HepG2 (cell line): ENCODE measurements at regions not wholly inside any gene's neighbourhood (a gene's known extent, or its start where the extent isn't known, plus 50 kb on each side); places are given as distances from the start of the nearest gene placed in this dataset.

Experiments used
- ATAC-seq: fragments of 200-7000 bp; cut with Tn5 transposase; 3 replicates; pipeline ENCODE4 v1.9.1; 2020; ENCODE audit warnings: mild to moderate bottlenecking, moderate library complexity
- BruUV-seq: library from RNA; stranded (reverse); fragments of 400-500 nt; replicated peaks from 2 replicates; lab custom pipeline; 2021; lab: Mats Ljungman, UMichigan
- CTCF ChIA-PET: fragments of 300-600 bp; formaldehyde crosslinking; extraction: SDS; loops from one replicate; lab custom pipeline; 2021; ENCODE audit warnings: low total read pairs, inconsistent platforms, low intra/inter-chr PET ratio; lab: Yijun Ruan, JAX
- POLR2A ChIA-PET: fragments of 350-600 bp; sonication (Branson Sonifier 250); formaldehyde crosslinking; loops from one replicate; lab custom pipeline; 2020; ENCODE audit warnings: antibody characterized with exemption, inconsistent platforms; lab: Yijun Ruan, JAX
- DNase-seq: peaks from one replicate; pipeline ENCODE4 v3.0.0-alpha.2; 2015; ENCODE audit warnings: low spot score
- FAIRE-seq: peaks from 3 replicates; lab custom pipeline; 2011; peaks lifted over from hg19 to GRCh38; lab: Jason Lieb, UNC
- H2AFZ ChIP-seq: one replicate; pipeline ENCODE4 v1.6.1; 2011; ENCODE audit warnings: low read length, inconsistent platforms
- H3K27ac ChIP-seq: fragments of 300-600 bp; 3 replicates; pipeline ENCODE4 v1.8.0; 2011; ENCODE audit warnings: mixed run types, mild to moderate bottlenecking, mixed read lengths, low read length, inconsistent platforms; ENCODE audit not compliant: insufficient read depth; ENCODE audit errors: extremely low read length
- H3K27me3 ChIP-seq, 2 experiments: fragments of 200-600 bp in 1 of 2; 2 replicates in 1 of 2; 3 replicates in 1 of 2; pipeline versions ENCODE4 v1.6.0 to v1.8.0; 2011; ENCODE audit warnings: low read length in 2 of 2, mild to moderate bottlenecking in 2 of 2, moderate library complexity in 2 of 2, inconsistent platforms in 1 of 2; ENCODE audit not compliant: insufficient read depth in 2 of 2, control insufficient read depth in 1 of 2
- H3K36me3 ChIP-seq, 2 experiments: fragments of 200-600 bp in 1 of 2; replicated peaks in 1 of 2; 2 replicates in 1 of 2; 3 replicates in 1 of 2; pipeline versions ENCODE4 v1.5.1 to v1.8.0; 2011; ENCODE audit warnings: low read length in 2 of 2, inconsistent platforms in 1 of 2; ENCODE audit not compliant: insufficient read depth in 2 of 2, control insufficient read depth in 1 of 2
- H3K4me1 ChIP-seq: 2 replicates; pipeline ENCODE4 v1.5.1; 2012; ENCODE audit warnings: low read length, inconsistent platforms; ENCODE audit not compliant: insufficient read depth
- H3K4me2 ChIP-seq: 2 replicates; pipeline ENCODE4 v1.6.0; 2011; ENCODE audit warnings: low read depth, low read length, inconsistent platforms
- H3K4me3 ChIP-seq, 3 experiments: fragments of 200-600 bp in 1 of 3; sonication (generic), shearing (Covaris generic) in 1 of 3; replicated peaks in 1 of 3; 2 replicates each; pipeline ENCODE4 v1.5.1; 2011 to 2016; ENCODE audit warnings: low read length in 3 of 3, inconsistent platforms in 2 of 3, low read depth in 2 of 3, mild to moderate bottlenecking in 2 of 3, control low read depth in 1 of 3, mixed read lengths in 1 of 3; ENCODE audit not compliant: insufficient read depth in 1 of 3
- H3K79me2 ChIP-seq: one replicate; pipeline ENCODE4 v1.6.1; 2011; ENCODE audit warnings: low read length, inconsistent platforms; ENCODE audit not compliant: insufficient read depth
- H3K9ac ChIP-seq: 2 replicates; pipeline ENCODE4 v1.6.0; 2011; ENCODE audit warnings: mild to moderate bottlenecking, low read depth, low read length, inconsistent platforms; ENCODE audit not compliant: insufficient read depth
- H3K9me3 ChIP-seq: 2 replicates; pipeline ENCODE4 v1.5.1; 2012; ENCODE audit warnings: mild to moderate bottlenecking, low read length
- H4K20me1 ChIP-seq: 2 replicates; pipeline ENCODE4 v1.6.0; 2011; ENCODE audit warnings: inconsistent platforms, mild to moderate bottlenecking, low read length, moderate library complexity; ENCODE audit not compliant: insufficient read depth
- ADNP ChIP-seq: sonication (generic); formaldehyde crosslinking; IDR thresholded peaks from 2 replicates; pipeline ENCODE4 v1.4.0; 2020; ENCODE audit warnings: missing genetic modification reagents
- AHR ChIP-seq: IDR thresholded peaks from 2 replicates; pipeline ENCODE4 v1.6.1; 2018; ENCODE audit warnings: missing genetic modification reagents, missing compliant biosample characterization
- HCFC1 ChIP-seq: fragments of 150-350 bp; IDR thresholded peaks from 2 replicates; pipeline ENCODE4 v1.6.1; 2014; ENCODE audit warnings: low read depth, low read length
- HDAC1 ChIP-seq: sonication (generic); formaldehyde crosslinking; IDR thresholded peaks from 2 replicates; pipeline ENCODE4 v1.5.1; 2020; ENCODE audit warnings: mild to moderate bottlenecking, missing genetic modification reagents
- HNF1B ChIP-seq: sonication (generic); formaldehyde crosslinking; IDR thresholded peaks from 2 replicates; pipeline ENCODE4 v1.5.1; 2020; ENCODE audit warnings: mild to moderate bottlenecking, moderate library complexity, missing genetic modification reagents
- KAT8 ChIP-seq: IDR thresholded peaks from 2 replicates; pipeline ENCODE4 v1.6.1; 2016; ENCODE audit warnings: missing genetic modification reagents, missing compliant biosample characterization
- TCF12 ChIP-seq, 2 experiments: fragments of 450-650 bp in 1 of 2; sonication (generic) in 1 of 2; formaldehyde crosslinking in 1 of 2; IDR thresholded peaks; 2 replicates each; pipeline versions ENCODE4 v1.6.1 to v1.8.0; 2017 to 2022; ENCODE audit warnings: antibody characterized with exemption in 1 of 2, mild to moderate bottlenecking in 1 of 2, missing genetic modification reagents in 1 of 2, moderate library complexity in 1 of 2
- TCF7L2 ChIP-seq: IDR thresholded peaks from 2 replicates; pipeline ENCODE4 v1.6.1; 2011; ENCODE audit warnings: mild to moderate bottlenecking, low read depth, low read length, moderate library complexity
- ZNF207 ChIP-seq: fragments of 450-650 bp; IDR thresholded peaks from 2 replicates; pipeline ENCODE4 v1.6.1; 2016; ENCODE audit warnings: antibody characterized with exemption, borderline replicate concordance
- ZNF501 ChIP-seq: sonication (generic); formaldehyde crosslinking; IDR thresholded peaks from 2 replicates; pipeline ENCODE4 v1.5.1; 2020; ENCODE audit warnings: mild to moderate bottlenecking, moderate library complexity, missing genetic modification reagents
- ZNF547 ChIP-seq: sonication (generic); formaldehyde crosslinking; IDR thresholded peaks from 2 replicates; pipeline ENCODE4 v1.5.1; 2020; ENCODE audit warnings: mild to moderate bottlenecking, missing genetic modification reagents
- ZNF552 ChIP-seq: sonication (generic); formaldehyde crosslinking; IDR thresholded peaks from 2 replicates; pipeline ENCODE4 v1.9.0; 2022; ENCODE audit warnings: missing genetic modification reagents, mild to moderate bottlenecking, borderline replicate concordance
- ZNF597 ChIP-seq: sonication (generic); formaldehyde crosslinking; IDR thresholded peaks from 2 replicates; pipeline ENCODE4 v1.5.0; 2020; ENCODE audit warnings: missing genetic modification reagents
- ZNF614 ChIP-seq: IDR thresholded peaks from 2 replicates; pipeline ENCODE4 v1.6.1; 2018; ENCODE audit warnings: missing biosample characterization, missing genetic modification reagents, inconsistent platforms, borderline replicate concordance
- ZNF740 ChIP-seq: sonication (generic); formaldehyde crosslinking; IDR thresholded peaks from 2 replicates; pipeline ENCODE4 v1.4.0; 2020; ENCODE audit warnings: missing genetic modification reagents
- ZSCAN9 ChIP-seq: IDR thresholded peaks from 2 replicates; pipeline ENCODE4 v1.6.1; 2016; ENCODE audit warnings: borderline replicate concordance
- WGBS: methylation state at CpG from one replicate; pipeline ENCODE4 v1.1.6; 2017; ENCODE audit warnings: low lambda C conversion rate; 5-methylcytosine and 5-hydroxymethylcytosine counted together
- in situ Hi-C: cut with HindIII; loops from 2 replicates; pipeline ENCODE4 v1.10.0; 2017; ENCODE audit warnings: low pct_unique_long_range_greater_than_20kb; ENCODE audit not compliant: extremely low pct_ligation_motif_present
- intact Hi-C: fragments of 100-400 bp; cut with micrococcal nuclease; formaldehyde crosslinking; loops from one replicate; pipeline ENCODE4 v1.10.0; 2022; ENCODE audit not compliant: unreplicated experiment

- TF ChIP-seq TCF7L2 = no peak
- TF ChIP-seq ZNF207 = no peak
These were observed 179.8 kb downstream of the ZPLD1 start (continued) for GRCh38 chr3:102614585-102614984.

GRCh38 chr3:102617381-102617780, 182.6 kb downstream of the ZPLD1 start:
- FAIRE-seq (no peak), ATAC-seq (no peak), DNase-seq (no peak)
- no TSS peak for BruUV-seq
- Histone ChIP-seq H3K36me3 (no peaks in the 10 kb centered on the region), H3K27ac (no peak overlapping the region), H3K4me3 (no peak overlapping the region), H3K9ac (no peak overlapping the region), H3K4me2 (no peak overlapping the region), H3K27me3 (no peaks in the 10 kb centered on the region), H4K20me1 (no peaks in the 10 kb centered on the region), H3K4me1 (no peaks in the 10 kb centered on the region), H3K79me2 (no peaks in the 10 kb centered on the region), H2AFZ (no peak overlapping the region), H3K9me3 (no peaks in the 10 kb centered on the region)
- in situ Hi-C loops = no loop called here
- ChIA-PET CTCF (no interaction called here), POLR2A (no interaction called here)
- WGBS = 3% methylated on average over 4 of the region's 4 CpGs
- intact Hi-C loops = no loop called here
- TF ChIP-seq ZNF597 (CRISPR knock-in tag) (no peak), KAT8 (no peak), HCFC1 (no peak), ADNP (no peak), HDAC1 (CRISPR knock-in tag) (no peak), AHR (CRISPR knock-in tag) (no peak), HNF1B (no peak), TCF12 (IDR thresholded peaks at IDR 0.05) (no peak), TCF12 (CRISPR knock-in tag; IDR thresholded peaks at IDR 0.05) (no peak), ZNF547 (CRISPR knock-in tag) (no peak), ZNF501 (CRISPR knock-in tag) (no peak), ZNF740 (CRISPR knock-in tag) (no peak), ZNF552 (no peak), ZNF614 (no peak), ZSCAN9 (no peak)
